Spinal cord (tissue), 9 donors: ENCODE measurements at regions not wholly inside any gene's neighbourhood (a gene's known extent, or its start where the extent isn't known, plus 50 kb on each side); places are given as distances from the start of the nearest gene placed in this dataset.
"Not testable (repeated sequence)": the region's sequence is repeated elsewhere in the genome, so short reads cannot be mapped to it uniquely, and the experiment has no call there.

Source experiments
- DNase-seq, 6 donors: peaks; one replicate each; pipeline versions ENCODE4 v3.0.0 to v3.0.0-alpha.2; 2013 to 2015; ENCODE audit warnings: low spot score in 6 of 6, low read depth in 4 of 6
- H3K27ac ChIP-seq: one replicate; pipeline ENCODE4 v1.5.1; 2013; ENCODE audit warnings: low read depth, low read length, control low read depth
- H3K27me3 ChIP-seq: one replicate; pipeline ENCODE4 v1.6.1; 2013; ENCODE audit warnings: low read length; ENCODE audit not compliant: control insufficient read depth, insufficient read depth
- H3K36me3 ChIP-seq: one replicate; pipeline ENCODE4 v1.6.1; 2013; ENCODE audit warnings: low read length; ENCODE audit not compliant: control insufficient read depth, insufficient read depth
- H3K4me1 ChIP-seq: one replicate; pipeline ENCODE4 v1.6.1; 2013; ENCODE audit warnings: low read length; ENCODE audit not compliant: control insufficient read depth, insufficient read depth
- H3K4me3 ChIP-seq: one replicate; pipeline ENCODE4 v1.5.1; 2013; ENCODE audit warnings: low read depth, low read length, control low read depth
- H3K9me3 ChIP-seq: one replicate; pipeline ENCODE4 v1.6.1; 2013; ENCODE audit warnings: low read length; ENCODE audit not compliant: control insufficient read depth, insufficient read depth
- WGBS: methylation state at CpG from one replicate; pipeline ENCODE4 v1.1.5; 2013; ENCODE audit warnings: missing lambda C conversion rate; ENCODE audit not compliant: insufficient coverage; 5-methylcytosine and 5-hydroxymethylcytosine counted together
- donor health status: healthy.

- not testable (repeated sequence) for H3K4me1 ChIP-seq, H3K27me3 ChIP-seq, DNase-seq, H3K4me3 ChIP-seq, H3K27ac ChIP-seq, H3K36me3 ChIP-seq, H3K9me3 ChIP-seq
- no CpG with 5 or more reads among the region's 9 CpGs for WGBS
These were observed 1633.3 kb downstream of the CDH8 start for GRCh38 chr16:60402941-60403340.

- H3K36me3 ChIP-seq: no peaks in the 10 kb centered on the region
- H3K4me3 ChIP-seq: no peak overlapping the region
- no peak for DNase-seq
- H3K4me1 ChIP-seq: no peaks in the 10 kb centered on the region
- 89% methylated on average over 3 of the region's 4 CpGs for WGBS
- no peak overlapping the region for H3K27ac ChIP-seq
- H3K9me3 ChIP-seq: no peaks in the 10 kb centered on the region
- no peaks in the 10 kb centered on the region for H3K27me3 ChIP-seq
These were observed 1643.9 kb downstream of the CDH8 start for GRCh38 chr16:60392380-60392779.

- Histone ChIP-seq H3K4me1 (no peaks in the 10 kb centered on the region), H3K36me3 (no peaks in the 10 kb centered on the region), H3K4me3 (no peak overlapping the region), H3K9me3 (no peaks in the 10 kb centered on the region), H3K27me3 (no peaks in the 10 kb centered on the region), H3K27ac (no peak overlapping the region)
- peak in 1 of 6 donors; percentile 93 for DNase-seq
- no CpG with 5 or more reads among the region's 2 CpGs for WGBS
These were observed 1637.5 kb upstream of the GOT2 start for GRCh38 chr16:60371591-60371990.

GRCh38 chr16:60367739-60368138, 1633.6 kb upstream of the GOT2 start:
- Histone ChIP-seq H3K27ac (no peak overlapping the region), H3K27me3 (no peaks in the 10 kb centered on the region), H3K9me3 (no peaks in the 10 kb centered on the region), H3K36me3 (no peaks in the 10 kb centered on the region), H3K4me3 (no peak overlapping the region), H3K4me1 (no peaks in the 10 kb centered on the region)
- DNase-seq: no peak
- 96% methylated on average over 3 of the region's 3 CpGs for WGBS

- no peak overlapping the region for H3K27ac ChIP-seq
- 60% methylated on average over 3 of the region's 6 CpGs for WGBS
- no peaks in the 10 kb centered on the region for H3K36me3 ChIP-seq
- DNase-seq: peak in 4 of 6 donors; percentile 26 to 92 (median 39)
- no peak overlapping the region for H3K4me3 ChIP-seq
- H3K4me1 ChIP-seq: no peaks in the 10 kb centered on the region
- no peaks in the 10 kb centered on the region for H3K9me3 ChIP-seq
- H3K27me3 ChIP-seq: no peaks in the 10 kb centered on the region
These were observed 1629.5 kb upstream of the GOT2 start for GRCh38 chr16:60363566-60363965.

- not testable (repeated sequence) for DNase-seq, H3K27ac ChIP-seq, H3K9me3 ChIP-seq, H3K36me3 ChIP-seq, H3K27me3 ChIP-seq, H3K4me1 ChIP-seq, H3K4me3 ChIP-seq
- 96% methylated on average over 13 of the region's 13 CpGs for WGBS
These were observed 1625.8 kb upstream of the GOT2 start for GRCh38 chr16:60359866-60360265.

GRCh38 chr16:60359412-60359811, 1625.3 kb upstream of the GOT2 start:
- H3K9me3 ChIP-seq, H3K27ac ChIP-seq, H3K36me3 ChIP-seq, H3K4me3 ChIP-seq, DNase-seq, H3K4me1 ChIP-seq, H3K27me3 ChIP-seq: not testable (repeated sequence)
- 97% methylated on average over 16 of the region's 17 CpGs for WGBS

- not testable (repeated sequence) for H3K27ac ChIP-seq, DNase-seq, H3K36me3 ChIP-seq, H3K9me3 ChIP-seq, H3K4me3 ChIP-seq, H3K27me3 ChIP-seq, H3K4me1 ChIP-seq
- WGBS: 98% methylated on average over 25 of the region's 29 CpGs
These were observed 1623.9 kb upstream of the GOT2 start for GRCh38 chr16:60357876-60358522.

GRCh38 chr16:60346256-60346655, 1612.1 kb upstream of the GOT2 start:
- Histone ChIP-seq H3K4me1 (no peaks in the 10 kb centered on the region), H3K27ac (no peak overlapping the region), H3K27me3 (no peaks in the 10 kb centered on the region), H3K4me3 (no peak overlapping the region), H3K9me3 (no peaks in the 10 kb centered on the region), H3K36me3 (no peaks in the 10 kb centered on the region)
- no CpG with 5 or more reads among the region's 1 CpG for WGBS
- DNase-seq: no peak

GRCh38 chr16:60337671-60338070, 1603.6 kb upstream of the GOT2 start:
- no CpG with 5 or more reads among the region's 4 CpGs for WGBS

More at GRCh38 chr16:60337671-60338070, 1603.6 kb upstream of the GOT2 start:
- no peak for DNase-seq
- no peak overlapping the region for H3K27ac ChIP-seq
- no peaks in the 10 kb centered on the region for H3K36me3 ChIP-seq
- H3K9me3 ChIP-seq: no peaks in the 10 kb centered on the region
- H3K4me3 ChIP-seq: no peak overlapping the region
- no peaks in the 10 kb centered on the region for H3K4me1 ChIP-seq
- H3K27me3 ChIP-seq: no peaks in the 10 kb centered on the region
